IMR-90 (cell line): ENCODE measurements at regions not wholly inside any gene's neighbourhood (a gene's known extent, or its start where the extent isn't known, plus 50 kb on each side); places are given as distances from the start of the nearest gene placed in this dataset.

ENCODE experiments used
- ATAC-seq: fragments of 200-7000 bp; cut with Tn5 transposase; 2 replicates; pipeline ENCODE4 v1.9.1; 2020; ENCODE audit warnings: low read depth, mild to moderate bottlenecking, moderate library complexity
- BruUV-seq: library from RNA; stranded (reverse); fragments of 400-500 nt; replicated peaks from 2 replicates; lab custom pipeline; 2021; lab: Mats Ljungman, UMichigan
- CTCF ChIA-PET: fragments of 300-600 bp; formaldehyde crosslinking; extraction: SDS; loops from one replicate; lab custom pipeline; 2021; ENCODE audit warnings: antibody characterized with exemption; lab: Yijun Ruan, JAX
- POLR2A ChIA-PET: fragments of 300-600 bp; sonication (Branson Sonifier 250); formaldehyde crosslinking; loops from one replicate; lab custom pipeline; 2022; ENCODE audit warnings: antibody characterized with exemption; ENCODE audit not compliant: unreplicated experiment; lab: Charles Lee
- DNase-seq: peaks from one replicate; pipeline ENCODE4 v3.0.0; 2013
- H2AFZ ChIP-seq: replicated peaks from 2 replicates; pipeline ENCODE3; 2013; ENCODE audit warnings: low read length, mild to moderate bottlenecking; ENCODE audit not compliant: poor library complexity
- H2AK5ac ChIP-seq: 2 replicates; pipeline ENCODE4 v1.6.1; 2013; ENCODE audit warnings: low read depth, low read length, inconsistent platforms
- H2AK9ac ChIP-seq: replicated peaks from 2 replicates; pipeline ENCODE3; 2013; ENCODE audit warnings: mild to moderate bottlenecking, low read depth, low read length, moderate library complexity; ENCODE audit not compliant: poor library complexity
- H2BK120ac ChIP-seq: 2 replicates; pipeline ENCODE4 v1.6.1; 2013; ENCODE audit warnings: low read depth, low read length, inconsistent platforms
- H2BK15ac ChIP-seq: 3 replicates; pipeline ENCODE4 v1.6.1; 2013; ENCODE audit warnings: low read depth, low read length, inconsistent platforms
- H2BK20ac ChIP-seq: 2 replicates; pipeline ENCODE4 v1.6.1; 2013; ENCODE audit warnings: low read depth, mild to moderate bottlenecking, inconsistent platforms, low read length, moderate library complexity
- H2BK5ac ChIP-seq: 2 replicates; pipeline ENCODE4 v1.6.1; 2013; ENCODE audit warnings: mild to moderate bottlenecking, low read depth, low read length, inconsistent platforms; ENCODE audit not compliant: poor library complexity, severe bottlenecking
- H3K14ac ChIP-seq: replicated peaks from 2 replicates; pipeline ENCODE4 v1.6.1; 2013; ENCODE audit warnings: low read depth, low read length, inconsistent platforms
- H3K18ac ChIP-seq: 2 replicates; pipeline ENCODE4 v1.6.1; 2013; ENCODE audit warnings: low read depth, low read length, control low read depth
- H3K23ac ChIP-seq: 2 replicates; pipeline ENCODE4 v1.6.1; 2013; ENCODE audit warnings: low read depth, low read length, inconsistent platforms
- H3K27ac ChIP-seq: 2 replicates; pipeline ENCODE4 v1.5.1; 2013; ENCODE audit warnings: mild to moderate bottlenecking, control low read depth, low read length; ENCODE audit not compliant: insufficient read depth
- H3K27me3 ChIP-seq: 2 replicates; pipeline ENCODE4 v1.6.1; 2013; ENCODE audit warnings: low read length; ENCODE audit not compliant: control insufficient read depth, insufficient read depth
- H3K36me3 ChIP-seq: 2 replicates; pipeline ENCODE4 v1.6.1; 2013; ENCODE audit warnings: low read length, mixed read lengths; ENCODE audit not compliant: control insufficient read depth, insufficient read depth
- H3K4ac ChIP-seq: 2 replicates; pipeline ENCODE4 v1.6.1; 2013; ENCODE audit warnings: low read depth, low read length, inconsistent platforms
- H3K4me1 ChIP-seq: 2 replicates; pipeline ENCODE4 v1.6.1; 2013; ENCODE audit warnings: low read length, mixed read lengths; ENCODE audit not compliant: control insufficient read depth, insufficient read depth
- H3K4me2 ChIP-seq: 2 replicates; pipeline ENCODE4 v1.6.1; 2013; ENCODE audit warnings: low read depth, mild to moderate bottlenecking, control low read depth, low read length, moderate library complexity
- H3K4me3 ChIP-seq: 2 replicates; pipeline ENCODE4 v1.5.1; 2013; ENCODE audit warnings: low read depth, mild to moderate bottlenecking, control low read depth, low read length, moderate library complexity; ENCODE audit not compliant: insufficient read depth
- H3K56ac ChIP-seq: 2 replicates; pipeline ENCODE4 v1.6.1; 2013; ENCODE audit warnings: low read length, inconsistent platforms; ENCODE audit not compliant: insufficient read depth; ENCODE audit errors: extremely low read depth
- H3K79me1 ChIP-seq, 2 experiments: 2 replicates each; pipeline ENCODE4 v1.6.1; 2013; ENCODE audit warnings: low read length in 2 of 2, inconsistent platforms in 1 of 2, low read depth in 1 of 2
- H3K9ac ChIP-seq: 2 replicates; pipeline ENCODE4 v1.6.1; 2013; ENCODE audit warnings: low read depth, low read length, control low read depth
- H3K9me1 ChIP-seq: 2 replicates; pipeline ENCODE4 v1.6.1; 2013; ENCODE audit warnings: low read length, inconsistent platforms; ENCODE audit not compliant: insufficient read depth
- H3K9me3 ChIP-seq: 2 replicates; pipeline ENCODE4 v1.6.1; 2013; ENCODE audit warnings: low read length; ENCODE audit not compliant: control insufficient read depth, insufficient read depth
- H4K20me1 ChIP-seq: 2 replicates; pipeline ENCODE4 v1.6.1; 2013; ENCODE audit warnings: low read length, inconsistent platforms; ENCODE audit not compliant: insufficient read depth
- H4K5ac ChIP-seq: 2 replicates; pipeline ENCODE4 v1.6.1; 2013; ENCODE audit warnings: mild to moderate bottlenecking, low read depth, low read length, control low read depth
- H4K8ac ChIP-seq, 2 experiments: 2 replicates each; pipeline ENCODE4 v1.6.1; 2013; ENCODE audit warnings: low read depth in 2 of 2, low read length in 2 of 2, control low read depth in 1 of 2, inconsistent platforms in 1 of 2
- H4K91ac ChIP-seq: 2 replicates; pipeline ENCODE4 v1.6.1; 2013; ENCODE audit warnings: low read depth, low read length, inconsistent platforms; ENCODE audit not compliant: insufficient read depth
- BHLHE40 ChIP-seq: fragments of 150-350 bp; IDR thresholded peaks from 2 replicates; pipeline ENCODE4 v1.6.1; 2016; ENCODE audit warnings: mild to moderate bottlenecking, low read depth, low read length
- CEBPB ChIP-seq: IDR thresholded peaks from 2 replicates; pipeline ENCODE4 v1.6.1; 2012; ENCODE audit warnings: low read depth, low read length, improper control_type of control experiment
- CHD1 ChIP-seq: IDR thresholded peaks from 2 replicates; pipeline ENCODE4 v1.6.1; 2012; ENCODE audit warnings: low read depth, low read length, improper control_type of control experiment
- FOS ChIP-seq: fragments of 150-350 bp; IDR thresholded peaks from 2 replicates; pipeline ENCODE4 v1.6.1; 2016; ENCODE audit warnings: low read depth, low read length
- MAFK ChIP-seq: IDR thresholded peaks from 2 replicates; pipeline ENCODE4 v1.6.1; 2012; ENCODE audit warnings: low read depth, low read length, improper control_type of control experiment
- MAZ ChIP-seq: IDR thresholded peaks from 2 replicates; pipeline ENCODE4 v1.6.1; 2012; ENCODE audit warnings: low read depth, mild to moderate bottlenecking, low read length, improper control_type of control experiment, moderate library complexity, borderline replicate concordance
- MXI1 ChIP-seq: IDR thresholded peaks from 2 replicates; pipeline ENCODE4 v1.6.1; 2012; ENCODE audit warnings: low read depth, mild to moderate bottlenecking, low read length, moderate library complexity, borderline replicate concordance
- NFE2L2 ChIP-seq: fragments of 150-350 bp; IDR thresholded peaks from 2 replicates; pipeline ENCODE4 v1.6.1; 2016; ENCODE audit warnings: low read depth, mild to moderate bottlenecking, low read length
- POLR2A ChIP-seq: IDR thresholded peaks from 2 replicates; pipeline ENCODE4 v1.6.1; 2012; ENCODE audit warnings: mild to moderate bottlenecking, low read depth, low read length
- RAD21 ChIP-seq: IDR thresholded peaks from 2 replicates; pipeline ENCODE4 v1.6.1; 2012; ENCODE audit warnings: low read length, improper control_type of control experiment
- RCOR1 ChIP-seq: IDR thresholded peaks from 2 replicates; pipeline ENCODE4 v1.6.1; 2012; ENCODE audit warnings: mild to moderate bottlenecking, low read length, improper control_type of control experiment; ENCODE audit not compliant: insufficient replicate concordance
- RFX5 ChIP-seq: IDR thresholded peaks from 2 replicates; pipeline ENCODE4 v1.8.0; 2012; ENCODE audit warnings: low read depth, mild to moderate bottlenecking, low read length, moderate library complexity
- SMC3 ChIP-seq: fragments of 150-350 bp; IDR thresholded peaks from 2 replicates; pipeline ENCODE4 v1.6.1; 2016; ENCODE audit warnings: low read depth, mild to moderate bottlenecking, antibody characterized with exemption, low read length, moderate library complexity
- WGBS, 2 experiments: methylation state at CpG; one replicate each; pipeline versions ENCODE4 v1.1.5 to v1.1.7; 2013; ENCODE audit warnings: missing lambda C conversion rate in 2 of 2; ENCODE audit not compliant: insufficient read length in 1 of 2; ENCODE audit errors: extremely low coverage in 2 of 2; 5-methylcytosine and 5-hydroxymethylcytosine counted together
- dilution Hi-C: fragments of 300-500 bp; cut with HindIII; formaldehyde crosslinking; loops from one replicate; pipeline ENCODE4 v1.14.3; 2018; ENCODE audit warnings: low sequenced_read_pairs; ENCODE audit not compliant: unreplicated experiment
- in situ Hi-C: fragments of 300-500 bp; cut with MboI; formaldehyde crosslinking; loops from 3 replicates; pipeline ENCODE4 v1.14.3; 2019; ENCODE audit warnings: low sequenced_read_pairs, inconsistent platforms, mixed read lengths
- intact Hi-C: fragments of 100-400 bp; cut with micrococcal nuclease; formaldehyde crosslinking; loops from 2 replicates; pipeline ENCODE4 v1.10.0; 2022
- TF ChIP-seq, protein P1 (sequence below): fragments of 150-350 bp; IDR thresholded peaks from 2 replicates; pipeline ENCODE4 v1.6.1; 2017; ENCODE audit warnings: mild to moderate bottlenecking, antibody characterized with exemption, low read length, low read depth
- TF ChIP-seq, protein P2 (sequence below): fragments of 150-350 bp; IDR thresholded peaks from 2 replicates; pipeline ENCODE4 v1.6.1; 2016; ENCODE audit warnings: low read depth, mild to moderate bottlenecking, low read length, moderate library complexity, borderline replicate concordance
- TF ChIP-seq, protein P3 (sequence below): conservative IDR thresholded peaks from 2 replicates; pipeline ENCODE4 v1.5.1; 2012; ENCODE audit warnings: mild to moderate bottlenecking, low read depth, low read length, improper control_type of control experiment

DNA sequence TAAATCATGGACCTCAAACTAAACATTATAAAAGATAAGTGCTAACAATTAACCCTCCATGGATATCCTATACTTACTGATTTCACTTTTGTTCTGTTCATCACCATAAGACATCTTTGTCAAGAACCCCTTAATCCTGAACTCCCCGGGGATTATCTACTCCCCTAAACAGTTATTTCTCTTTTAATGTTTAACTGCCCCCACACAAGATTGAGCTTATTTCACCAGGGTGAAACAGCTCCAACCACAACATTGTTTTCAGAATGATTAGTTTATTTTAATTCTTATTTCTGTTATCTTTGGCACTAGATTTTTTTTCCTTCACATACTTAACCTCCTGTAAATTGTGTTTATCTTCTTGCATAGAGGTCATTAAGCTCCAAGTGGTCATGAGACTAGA is 103.2 kb upstream of the HCN1 start:
- Histone ChIP-seq H3K4me1 (no peaks in the 10 kb centered on the region), H3K4me3 (no peak overlapping the region), H2AFZ (no peak overlapping the region), H2AK5ac (no peak overlapping the region), H3K9me1 (no peaks in the 10 kb centered on the region), H2BK15ac (no peak overlapping the region), H2BK20ac (no peak overlapping the region), H4K8ac (no peak overlapping the region), H4K91ac (no peak overlapping the region), H3K18ac (no peak overlapping the region), H2AK9ac (no peak overlapping the region), H3K56ac (no peak overlapping the region), H2BK5ac (no peak overlapping the region), H3K9ac (no peak overlapping the region), H4K5ac (no peak overlapping the region), H3K23ac (no peak overlapping the region), H4K20me1 (no peaks in the 10 kb centered on the region), H3K79me1 (no peaks in the 10 kb centered on the region), H3K27me3 (no peaks in the 10 kb centered on the region), H3K36me3 (no peaks in the 10 kb centered on the region), H3K9me3 (peaks cover 32% of the 10 kb centered on the region), H3K14ac (no peak overlapping the region), H3K4me2 (no peak overlapping the region), H3K27ac (no peak overlapping the region), H3K4ac (no peak overlapping the region), H2BK120ac (no peak overlapping the region)
- no CpG with 5 or more reads among the region's 1 CpG for WGBS, 2 experiments
- intact Hi-C loops (no loop called here), dilution Hi-C loops (no loop called here), in situ Hi-C loops (no loop called here)
- POLR2A ChIA-PET, result no interaction called here
- ATAC-seq (no peak), DNase-seq (no peak)
- BruUV-seq, result no TSS peak
- CTCF ChIA-PET, result no interaction called here
- TF ChIP-seq MAFK, result no peak
- no peak for TF ChIP-seq SMC3
- TF ChIP-seq MAZ, result no peak
- no peak for TF ChIP-seq RFX5
- no peak for TF ChIP-seq POLR2A
- no peak for TF ChIP-seq RAD21
- TF ChIP-seq CEBPB, result no peak
- no peak for TF ChIP-seq RCOR1
- no peak for TF ChIP-seq MXI1
- no peak for TF ChIP-seq NFE2L2
- TF ChIP-seq, protein P1, sequence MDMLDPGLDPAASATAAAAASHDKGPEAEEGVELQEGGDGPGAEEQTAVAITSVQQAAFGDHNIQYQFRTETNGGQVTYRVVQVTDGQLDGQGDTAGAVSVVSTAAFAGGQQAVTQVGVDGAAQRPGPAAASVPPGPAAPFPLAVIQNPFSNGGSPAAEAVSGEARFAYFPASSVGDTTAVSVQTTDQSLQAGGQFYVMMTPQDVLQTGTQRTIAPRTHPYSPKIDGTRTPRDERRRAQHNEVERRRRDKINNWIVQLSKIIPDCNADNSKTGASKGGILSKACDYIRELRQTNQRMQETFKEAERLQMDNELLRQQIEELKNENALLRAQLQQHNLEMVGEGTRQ, result no peak
- TF ChIP-seq BHLHE40, result no peak
- TF ChIP-seq, protein P2, sequence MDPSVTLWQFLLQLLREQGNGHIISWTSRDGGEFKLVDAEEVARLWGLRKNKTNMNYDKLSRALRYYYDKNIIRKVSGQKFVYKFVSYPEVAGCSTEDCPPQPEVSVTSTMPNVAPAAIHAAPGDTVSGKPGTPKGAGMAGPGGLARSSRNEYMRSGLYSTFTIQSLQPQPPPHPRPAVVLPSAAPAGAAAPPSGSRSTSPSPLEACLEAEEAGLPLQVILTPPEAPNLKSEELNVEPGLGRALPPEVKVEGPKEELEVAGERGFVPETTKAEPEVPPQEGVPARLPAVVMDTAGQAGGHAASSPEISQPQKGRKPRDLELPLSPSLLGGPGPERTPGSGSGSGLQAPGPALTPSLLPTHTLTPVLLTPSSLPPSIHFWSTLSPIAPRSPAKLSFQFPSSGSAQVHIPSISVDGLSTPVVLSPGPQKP, result no peak
- TF ChIP-seq, protein P3, sequence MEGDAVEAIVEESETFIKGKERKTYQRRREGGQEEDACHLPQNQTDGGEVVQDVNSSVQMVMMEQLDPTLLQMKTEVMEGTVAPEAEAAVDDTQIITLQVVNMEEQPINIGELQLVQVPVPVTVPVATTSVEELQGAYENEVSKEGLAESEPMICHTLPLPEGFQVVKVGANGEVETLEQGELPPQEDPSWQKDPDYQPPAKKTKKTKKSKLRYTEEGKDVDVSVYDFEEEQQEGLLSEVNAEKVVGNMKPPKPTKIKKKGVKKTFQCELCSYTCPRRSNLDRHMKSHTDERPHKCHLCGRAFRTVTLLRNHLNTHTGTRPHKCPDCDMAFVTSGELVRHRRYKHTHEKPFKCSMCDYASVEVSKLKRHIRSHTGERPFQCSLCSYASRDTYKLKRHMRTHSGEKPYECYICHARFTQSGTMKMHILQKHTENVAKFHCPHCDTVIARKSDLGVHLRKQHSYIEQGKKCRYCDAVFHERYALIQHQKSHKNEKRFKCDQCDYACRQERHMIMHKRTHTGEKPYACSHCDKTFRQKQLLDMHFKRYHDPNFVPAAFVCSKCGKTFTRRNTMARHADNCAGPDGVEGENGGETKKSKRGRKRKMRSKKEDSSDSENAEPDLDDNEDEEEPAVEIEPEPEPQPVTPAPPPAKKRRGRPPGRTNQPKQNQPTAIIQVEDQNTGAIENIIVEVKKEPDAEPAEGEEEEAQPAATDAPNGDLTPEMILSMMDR, result no peak
- no peak for TF ChIP-seq FOS
- no peak for TF ChIP-seq CHD1
